ENCODE measurements at regions not wholly inside any gene's neighbourhood (a gene's known extent, or its start where the extent isn't known, plus 50 kb on each side); places are given as distances from the start of the nearest gene placed in this dataset.
"Not testable (repeated sequence)": the region's sequence is repeated elsewhere in the genome, so short reads cannot be mapped to it uniquely, and the experiment has no call there.

GRCh38 chrX:10971759-10972158 lies 139.4 kb upstream of the HCCS start:
- DNase-seq: no peak

GRCh38 chrX:10972706-10973105 lies 138.4 kb upstream of the HCCS start:
- no peak for DNase-seq

- no peak for DNase-seq
These were observed 136.2 kb upstream of the HCCS start for GRCh38 chrX:10974920-10975319.

- DNase-seq: no peak
These were observed 131.2 kb upstream of the HCCS start for GRCh38 chrX:10979956-10980355.

- DNase-seq: no peak
These were observed 129.6 kb upstream of the HCCS start for GRCh38 chrX:10981506-10981905.

- no peak for DNase-seq
These were observed 127.6 kb upstream of the HCCS start for GRCh38 chrX:10983526-10983925.

GRCh38 chrX:10984213-10984612 lies 126.9 kb upstream of the HCCS start:
- DNase-seq: no peak

- DNase-seq: no peak
These were observed 124.5 kb upstream of the HCCS start for GRCh38 chrX:10986616-10987015.

- DNase-seq: no peak
These were observed 122.5 kb upstream of the HCCS start for GRCh38 chrX:10988653-10989052.

- no peak for DNase-seq
These were observed 121.7 kb upstream of the HCCS start for GRCh38 chrX:10989386-10989785.

GRCh38 chrX:10990418-10990817 lies 120.7 kb upstream of the HCCS start:
- no peak for DNase-seq

- no peak for DNase-seq
These were observed 120.2 kb upstream of the HCCS start for GRCh38 chrX:10990976-10991375.

GRCh38 chrX:10992110-10992509 lies 119.0 kb upstream of the HCCS start:
- no peak for DNase-seq

GRCh38 chrX:11007076-11007475 lies 104.1 kb upstream of the HCCS start:
- DNase-seq: not testable (repeated sequence)

- no peak for DNase-seq
These were observed 100.7 kb upstream of the HCCS start for GRCh38 chrX:11010476-11010875.

- DNase-seq: no peak
These were observed 94.4 kb upstream of the HCCS start for GRCh38 chrX:11016728-11017127.

GRCh38 chrX:11022588-11022987 lies 88.5 kb upstream of the HCCS start:
- not testable (repeated sequence) for DNase-seq

GRCh38 chrX:11039926-11040325 lies 71.2 kb upstream of the HCCS start:
- DNase-seq: no peak

- DNase-seq: no peak
These were observed 70.7 kb upstream of the HCCS start for GRCh38 chrX:11040405-11040804.

- DNase-seq: no peak
These were observed 70.1 kb upstream of the HCCS start for GRCh38 chrX:11040996-11041395.

GRCh38 chrX:11050013-11050412 lies 61.1 kb upstream of the HCCS start:
- DNase-seq: no peak

- no peak for DNase-seq
These were observed 57.8 kb upstream of the HCCS start for GRCh38 chrX:11053351-11053750.

GRCh38 chrX:11056322-11057176 lies 54.6 kb upstream of the HCCS start:
- DNase-seq: no peak

- DNase-seq: no peak
These were observed 51.2 kb upstream of the HCCS start for GRCh38 chrX:11059933-11060332.
